CD14-positive monocyte (primary cell): ENCODE measurements at regions not wholly inside any gene's neighbourhood (a gene's known extent, or its start where the extent isn't known, plus 50 kb on each side); places are given as distances from the start of the nearest gene placed in this dataset.

ENCODE experiments used
- DNase-seq, 3 donors: peaks; one replicate each; pipeline ENCODE4 v3.0.0-alpha.2; 2011 to 2022
- H2AFZ ChIP-seq: 2 replicates; pipeline ENCODE4 v1.6.0; 2012; ENCODE audit warnings: mild to moderate bottlenecking, low read depth, low read length, inconsistent platforms; ENCODE audit not compliant: insufficient read depth, poor library complexity, severe bottlenecking
- H3K27ac ChIP-seq, 2 donors: 1 replicate in 1 of 2; 2 replicates in 1 of 2; pipeline ENCODE4 v1.5.1; 2012 to 2013; ENCODE audit warnings: low read length in 2 of 2, control low read depth in 1 of 2, inconsistent platforms in 1 of 2, low read depth in 1 of 2, mild to moderate bottlenecking in 1 of 2
- H3K27me3 ChIP-seq, 2 donors: one replicate each; pipeline versions ENCODE4 v1.6.0 to v1.6.1; 2011 to 2013; ENCODE audit warnings: low read length in 2 of 2; ENCODE audit not compliant: control insufficient read depth in 2 of 2, insufficient read depth in 2 of 2
- H3K36me3 ChIP-seq, 2 donors: replicated peaks in 1 of 2; 1 replicate in 1 of 2; 2 replicates in 1 of 2; pipeline versions ENCODE4 v1.5.1 to v1.6.1; 2012 to 2013; ENCODE audit warnings: low read length in 2 of 2, control low read depth in 1 of 2, inconsistent platforms in 1 of 2, mild to moderate bottlenecking in 1 of 2; ENCODE audit not compliant: insufficient read depth in 2 of 2, control insufficient read depth in 1 of 2
- H3K4me1 ChIP-seq, 2 donors: 1 replicate in 1 of 2; 2 replicates in 1 of 2; pipeline versions ENCODE4 v1.5.1 to v1.6.1; 2012 to 2013; ENCODE audit warnings: low read length in 2 of 2, control low read depth in 1 of 2, inconsistent platforms in 1 of 2, mild to moderate bottlenecking in 1 of 2, moderate library complexity in 1 of 2; ENCODE audit not compliant: insufficient read depth in 2 of 2, control insufficient read depth in 1 of 2
- H3K4me2 ChIP-seq: replicated peaks from 2 replicates; pipeline ENCODE3; 2012; ENCODE audit warnings: low read length, moderate library complexity, mild to moderate bottlenecking; ENCODE audit not compliant: poor library complexity, severe bottlenecking; ENCODE audit errors: extremely low read depth
- H3K4me3 ChIP-seq, 3 experiments: fragments of 200-600 bp in 1 of 3; sonication (generic) in 1 of 3; replicated peaks in 1 of 3; 1 replicate in 2 of 3; 2 replicates in 1 of 3; pipeline ENCODE4 v1.5.1; 2011 to 2013; ENCODE audit warnings: low read length in 3 of 3, mild to moderate bottlenecking in 3 of 3, control low read depth in 2 of 3, low read depth in 2 of 3, inconsistent platforms in 1 of 3, moderate library complexity in 1 of 3
- H3K79me2 ChIP-seq: 2 replicates; pipeline ENCODE4 v1.6.0; 2012; ENCODE audit warnings: mild to moderate bottlenecking, control low read depth, inconsistent platforms, low read length, moderate library complexity; ENCODE audit not compliant: insufficient read depth
- H3K9ac ChIP-seq: 2 replicates; pipeline ENCODE4 v1.6.0; 2017; ENCODE audit warnings: low read length, mild to moderate bottlenecking; ENCODE audit not compliant: insufficient read depth, poor library complexity, severe bottlenecking
- H3K9me3 ChIP-seq, 2 donors: replicated peaks in 1 of 2; 1 replicate in 1 of 2; 2 replicates in 1 of 2; pipeline versions ENCODE4 v1.5.1 to v1.6.1; 2012 to 2013; ENCODE audit warnings: low read length in 2 of 2, control low read depth in 1 of 2; ENCODE audit not compliant: control insufficient read depth in 1 of 2, insufficient read depth in 1 of 2
- H4K20me1 ChIP-seq: 2 replicates; pipeline ENCODE4 v1.6.0; 2012; ENCODE audit warnings: mild to moderate bottlenecking, low read length, control low read depth, moderate library complexity; ENCODE audit not compliant: insufficient read depth
- H3K27ac Mint-ChIP-seq, 7 donors: one replicate each; pipeline ENCODE4 v1.8.0; 2020; ENCODE audit warnings: mild to moderate bottlenecking in 7 of 7, mixed read lengths in 7 of 7, moderate library complexity in 6 of 7, inconsistent platforms in 2 of 7
- H3K27me3 Mint-ChIP-seq, 3 donors: one replicate each; pipeline ENCODE4 v1.8.0; 2021 to 2022; ENCODE audit warnings: low read depth in 3 of 3, mild to moderate bottlenecking in 3 of 3, mixed read lengths in 3 of 3, moderate library complexity in 3 of 3, inconsistent platforms in 1 of 3
- H3K36me3 Mint-ChIP-seq, 2 donors: one replicate each; pipeline ENCODE4 v1.8.0; 2020; ENCODE audit warnings: mixed read lengths in 2 of 2, inconsistent platforms in 1 of 2, mild to moderate bottlenecking in 1 of 2
- H3K4me1 Mint-ChIP-seq: one replicate; pipeline ENCODE4 v1.8.0; 2020; ENCODE audit warnings: mild to moderate bottlenecking, mixed read lengths
- H3K4me3 Mint-ChIP-seq, 2 donors: one replicate each; pipeline ENCODE4 v1.8.0; 2020; ENCODE audit warnings: mild to moderate bottlenecking in 2 of 2, mixed read lengths in 2 of 2, moderate library complexity in 1 of 2
- H3K9me3 Mint-ChIP-seq, 7 donors: one replicate each; pipeline ENCODE4 v1.8.0; 2020 to 2022; ENCODE audit warnings: mixed read lengths in 7 of 7, mild to moderate bottlenecking in 6 of 7, moderate library complexity in 6 of 7, inconsistent platforms in 2 of 7
- CTCF ChIP-seq: fragments of 200-600 bp; IDR thresholded peaks from one replicate; pipeline ENCODE4 v1.8.0; 2022; ENCODE audit warnings: antibody characterized with exemption, mild to moderate bottlenecking
- WGBS: methylation state at CpG from one replicate; pipeline ENCODE4 v1.1.5; 2013; ENCODE audit warnings: missing lambda C conversion rate; ENCODE audit not compliant: insufficient coverage; 5-methylcytosine and 5-hydroxymethylcytosine counted together
- intact Hi-C, 2 donors: fragments of 100-400 bp; cut with micrococcal nuclease; formaldehyde crosslinking; loops; one replicate each; pipeline versions ENCODE4 v1.15.0 to v1.15.1; 2023

- Histone ChIP-seq H3K4me3 (no peak overlapping the region), H3K4me1 (no peaks in the 10 kb centered on the region), H3K4me2 (no peak overlapping the region), H3K27ac (no peak overlapping the region), H3K27me3 (peaks cover 0 to 4% of the 10 kb centered on the region in 2 donors), H3K9ac (no peak overlapping the region), H4K20me1 (no peaks in the 10 kb centered on the region), H3K79me2 (no peaks in the 10 kb centered on the region), H2AFZ (no peak overlapping the region), H3K36me3 (no peaks in the 10 kb centered on the region), H3K9me3 (no peaks in the 10 kb centered on the region)
- peaks cover 5 to 15% (median 15%) of the 10 kb centered on the region in 3 donors for H3K27me3 Mint-ChIP-seq
- no peaks in the 10 kb centered on the region for H3K4me1 Mint-ChIP-seq
- no peak overlapping the region for H3K27ac Mint-ChIP-seq
- WGBS, result 100% methylated on average over 2 of the region's 5 CpGs
- intact Hi-C loops, result no loop called here
- H3K36me3 Mint-ChIP-seq, result no peaks in the 10 kb centered on the region
- H3K9me3 Mint-ChIP-seq, result peaks cover 0 to 1% (median 0%) of the 10 kb centered on the region in 7 donors
- no peak for TF ChIP-seq CTCF
- no peak for DNase-seq
- no peak overlapping the region for H3K4me3 Mint-ChIP-seq
These were observed 266.2 kb downstream of the ABHD5 start for GRCh38 chr3:43956945-43957344.

- H4K20me1 ChIP-seq, result no peaks in the 10 kb centered on the region
- H3K4me3 ChIP-seq, result no peak overlapping the region
- no peak overlapping the region for H3K27ac ChIP-seq
- no peak for TF ChIP-seq CTCF
- H3K9ac ChIP-seq, result no peak overlapping the region
- H3K9me3 Mint-ChIP-seq, result peaks cover 0 to 1% (median 0%) of the 10 kb centered on the region in 7 donors
- intact Hi-C loops, result no loop called here
- H3K9me3 ChIP-seq, result no peaks in the 10 kb centered on the region
- H3K36me3 ChIP-seq, result no peaks in the 10 kb centered on the region
- no peak overlapping the region for H3K4me2 ChIP-seq
- WGBS, result no CpG with 5 or more reads among the region's 2 CpGs
- DNase-seq, result no peak
- no peak overlapping the region for H3K4me3 Mint-ChIP-seq
- peaks cover 5 to 15% (median 14%) of the 10 kb centered on the region in 3 donors for H3K27me3 Mint-ChIP-seq
- H3K27ac Mint-ChIP-seq, result no peak overlapping the region
- H3K36me3 Mint-ChIP-seq, result no peaks in the 10 kb centered on the region
- no peaks in the 10 kb centered on the region for H3K4me1 ChIP-seq
- no peaks in the 10 kb centered on the region for H3K4me1 Mint-ChIP-seq
- peaks cover 0 to 4% of the 10 kb centered on the region in 2 donors for H3K27me3 ChIP-seq
- no peaks in the 10 kb centered on the region for H3K79me2 ChIP-seq
- H2AFZ ChIP-seq, result no peak overlapping the region
These were observed 266.8 kb downstream of the ABHD5 start for GRCh38 chr3:43957553-43957952.
